ENCODE measurements at regions not wholly inside any gene's neighbourhood (a gene's known extent, or its start where the extent isn't known, plus 50 kb on each side); places are given as distances from the start of the nearest gene placed in this dataset.
A peak's percentile ranks its signal among the peaks of the same experiment; 100 is the strongest.
"Not testable (repeated sequence)": the region's sequence is repeated elsewhere in the genome, so short reads cannot be mapped to it uniquely, and the experiment has no call there.

- Histone ChIP-seq H3K27me3 (no peaks in the 10 kb centered on the region), H3K27ac (no peak overlapping the region), H3K36me3 (no peaks in the 10 kb centered on the region), H3K4me1 (no peaks in the 10 kb centered on the region), H3K9me3 (peaks cover 2% of the 10 kb centered on the region), H3K4me3 (no peak overlapping the region)
- intact Hi-C loops (cut with DNase I): no loop called here
- no peak for DNase-seq (ENCODE audit: extremely low spot score in 2 of 2)
- TF ChIP-seq POLR2A (IDR thresholded peaks at IDR 0.05): no peak
- TF ChIP-seq POLR2AphosphoS5 (IDR thresholded peaks at IDR 0.05; ENCODE audit: insufficient read depth in 1 of 2, low read depth in 1 of 2): no peak
- TF ChIP-seq CTCF (IDR thresholded peaks at IDR 0.05): no peak
Measured at GRCh38 chr10:8663131-8663530, 608.6 kb downstream of the GATA3 start.

GRCh38 chr10:8665322-8665721, 610.8 kb downstream of the GATA3 start:
- no peak overlapping the region for H3K4me3 ChIP-seq
- no peaks in the 10 kb centered on the region for H3K4me1 ChIP-seq
- no peak for DNase-seq (ENCODE audit: extremely low spot score in 2 of 2)
- intact Hi-C loops (cut with DNase I): no loop called here
- peaks cover 2% of the 10 kb centered on the region for H3K9me3 ChIP-seq
- H3K27me3 ChIP-seq: no peaks in the 10 kb centered on the region
- TF ChIP-seq CTCF (IDR thresholded peaks at IDR 0.05): no peak
- no peak for TF ChIP-seq POLR2A (IDR thresholded peaks at IDR 0.05)
- H3K27ac ChIP-seq: no peak overlapping the region
- no peaks in the 10 kb centered on the region for H3K36me3 ChIP-seq

- no peak overlapping the region for H3K27ac ChIP-seq
- intact Hi-C loops (cut with DNase I): no loop called here
- no peaks in the 10 kb centered on the region for H3K27me3 ChIP-seq
- no peaks in the 10 kb centered on the region for H3K4me1 ChIP-seq
- no peak for DNase-seq (ENCODE audit: extremely low spot score in 2 of 2)
- H3K4me3 ChIP-seq: no peak overlapping the region
- no peak for TF ChIP-seq POLR2A (IDR thresholded peaks at IDR 0.05)
- no peak for TF ChIP-seq CTCF (IDR thresholded peaks at IDR 0.05)
- no peak for TF ChIP-seq POLR2AphosphoS5 (IDR thresholded peaks at IDR 0.05; ENCODE audit: insufficient read depth in 1 of 2, low read depth in 1 of 2)
- H3K36me3 ChIP-seq: no peaks in the 10 kb centered on the region
- H3K9me3 ChIP-seq: peaks cover 2% of the 10 kb centered on the region
Measured at GRCh38 chr10:8670461-8670860, 616.0 kb downstream of the GATA3 start.

GRCh38 chr10:8674230-8674629, 619.7 kb downstream of the GATA3 start:
- Histone ChIP-seq H3K9me3 (no peaks in the 10 kb centered on the region), H3K4me3 (no peak overlapping the region), H3K4me1 (no peaks in the 10 kb centered on the region), H3K36me3 (no peaks in the 10 kb centered on the region), H3K27ac (no peak overlapping the region), H3K27me3 (no peaks in the 10 kb centered on the region)
- intact Hi-C loops (cut with DNase I): no loop called here
- no peak for DNase-seq (ENCODE audit: extremely low spot score in 2 of 2)
- TF ChIP-seq POLR2AphosphoS5 (IDR thresholded peaks at IDR 0.05; ENCODE audit: insufficient read depth in 1 of 2, low read depth in 1 of 2) (peak in 1 of 2 donors; percentile 63), CTCF (IDR thresholded peaks at IDR 0.05) (no peak)

GRCh38 chr10:8677642-8678041, 623.2 kb downstream of the GATA3 start:
- H3K36me3 ChIP-seq: no peaks in the 10 kb centered on the region
- DNase-seq (ENCODE audit: extremely low spot score in 2 of 2): no peak
- intact Hi-C loops (cut with DNase I): no loop called here
- TF ChIP-seq POLR2AphosphoS5 (IDR thresholded peaks at IDR 0.05; ENCODE audit: insufficient read depth in 1 of 2, low read depth in 1 of 2) (no peak), POLR2A (IDR thresholded peaks at IDR 0.05) (no peak), CTCF (IDR thresholded peaks at IDR 0.05) (no peak)
- H3K4me3 ChIP-seq: no peak overlapping the region
- H3K27ac ChIP-seq: no peak overlapping the region
- H3K27me3 ChIP-seq: no peaks in the 10 kb centered on the region
- H3K4me1 ChIP-seq: no peaks in the 10 kb centered on the region
- no peaks in the 10 kb centered on the region for H3K9me3 ChIP-seq

- H3K27ac ChIP-seq; intact Hi-C loops (cut with DNase I); H3K9me3 ChIP-seq; H3K36me3 ChIP-seq; H3K4me1 ChIP-seq; H3K4me3 ChIP-seq; H3K27me3 ChIP-seq; DNase-seq (ENCODE audit: extremely low spot score in 2 of 2): not testable (repeated sequence)
Measured at GRCh38 chr10:8684916-8685315, 630.4 kb downstream of the GATA3 start.
